OCI-LY1 (cell line): ENCODE measurements at regions not wholly inside any gene's neighbourhood (a gene's known extent, or its start where the extent isn't known, plus 50 kb on each side); places are given as distances from the start of the nearest gene placed in this dataset.

Experiments
- EZH2 ChIP-seq: fragments of 200-600 bp; sonication (generic), shearing (Covaris generic); IDR thresholded peaks from 2 replicates; pipeline ENCODE4 v1.8.0; 2017; ENCODE audit warnings: borderline replicate concordance, mixed run types, mild to moderate bottlenecking, antibody characterized with exemption, low read length, moderate library complexity, mixed read lengths
- TF ChIP-seq, protein P1 (sequence below): fragments of 200-600 bp; sonication (generic), shearing (Covaris generic); IDR thresholded peaks from 2 replicates; pipeline ENCODE4 v1.5.1; 2017; ENCODE audit warnings: mild to moderate bottlenecking, antibody characterized with exemption, low read length, moderate library complexity, mixed read lengths

GRCh38 chr5:121688781-121689180, 162.9 kb upstream of the FTMT start:
- TF ChIP-seq EZH2: no peak
- TF ChIP-seq, protein P1, sequence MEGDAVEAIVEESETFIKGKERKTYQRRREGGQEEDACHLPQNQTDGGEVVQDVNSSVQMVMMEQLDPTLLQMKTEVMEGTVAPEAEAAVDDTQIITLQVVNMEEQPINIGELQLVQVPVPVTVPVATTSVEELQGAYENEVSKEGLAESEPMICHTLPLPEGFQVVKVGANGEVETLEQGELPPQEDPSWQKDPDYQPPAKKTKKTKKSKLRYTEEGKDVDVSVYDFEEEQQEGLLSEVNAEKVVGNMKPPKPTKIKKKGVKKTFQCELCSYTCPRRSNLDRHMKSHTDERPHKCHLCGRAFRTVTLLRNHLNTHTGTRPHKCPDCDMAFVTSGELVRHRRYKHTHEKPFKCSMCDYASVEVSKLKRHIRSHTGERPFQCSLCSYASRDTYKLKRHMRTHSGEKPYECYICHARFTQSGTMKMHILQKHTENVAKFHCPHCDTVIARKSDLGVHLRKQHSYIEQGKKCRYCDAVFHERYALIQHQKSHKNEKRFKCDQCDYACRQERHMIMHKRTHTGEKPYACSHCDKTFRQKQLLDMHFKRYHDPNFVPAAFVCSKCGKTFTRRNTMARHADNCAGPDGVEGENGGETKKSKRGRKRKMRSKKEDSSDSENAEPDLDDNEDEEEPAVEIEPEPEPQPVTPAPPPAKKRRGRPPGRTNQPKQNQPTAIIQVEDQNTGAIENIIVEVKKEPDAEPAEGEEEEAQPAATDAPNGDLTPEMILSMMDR: no peak
